Progenitor cell of endocrine pancreas (in vitro differentiated cells): ENCODE measurements at regions not wholly inside any gene's neighbourhood (a gene's known extent, or its start where the extent isn't known, plus 50 kb on each side); places are given as distances from the start of the nearest gene placed in this dataset.
A peak's percentile ranks its signal among the peaks of the same experiment; 100 is the strongest.

Experiments
- DNase-seq: peaks from one replicate; pipeline ENCODE4 v3.0.0; 2021; ENCODE audit warnings: low spot score; ENCODE audit not compliant: unreplicated experiment
- H3K27ac Mint-ChIP-seq: 2 replicates; pipeline ENCODE4 v1.8.0; 2021; ENCODE audit warnings: mild to moderate bottlenecking, moderate library complexity, mixed read lengths
- H3K27me3 Mint-ChIP-seq: 2 replicates; pipeline ENCODE4 v1.8.0; 2021; ENCODE audit warnings: mixed read lengths
- H3K36me3 Mint-ChIP-seq: 2 replicates; pipeline ENCODE4 v1.8.0; 2022; ENCODE audit warnings: mixed read lengths; ENCODE audit not compliant: insufficient read depth
- H3K4me1 Mint-ChIP-seq: 2 replicates; pipeline ENCODE4 v1.8.0; 2021; ENCODE audit warnings: low read depth, mixed read lengths
- H3K4me3 Mint-ChIP-seq: 2 replicates; pipeline ENCODE4 v1.8.0; 2021; ENCODE audit warnings: low read depth, mild to moderate bottlenecking, moderate library complexity, mixed read lengths
- H3K9me3 Mint-ChIP-seq: 2 replicates; pipeline ENCODE4 v1.8.0; 2021; ENCODE audit warnings: low read depth, mixed read lengths
- TF ChIP-seq, protein P1 (sequence below): fragments of 200-600 bp; sonication (generic); IDR thresholded peaks from one replicate; pipeline ENCODE4 v1.5.0; 2021; ENCODE audit warnings: antibody characterized with exemption, mild to moderate bottlenecking; ENCODE audit not compliant: unreplicated experiment

DNA sequence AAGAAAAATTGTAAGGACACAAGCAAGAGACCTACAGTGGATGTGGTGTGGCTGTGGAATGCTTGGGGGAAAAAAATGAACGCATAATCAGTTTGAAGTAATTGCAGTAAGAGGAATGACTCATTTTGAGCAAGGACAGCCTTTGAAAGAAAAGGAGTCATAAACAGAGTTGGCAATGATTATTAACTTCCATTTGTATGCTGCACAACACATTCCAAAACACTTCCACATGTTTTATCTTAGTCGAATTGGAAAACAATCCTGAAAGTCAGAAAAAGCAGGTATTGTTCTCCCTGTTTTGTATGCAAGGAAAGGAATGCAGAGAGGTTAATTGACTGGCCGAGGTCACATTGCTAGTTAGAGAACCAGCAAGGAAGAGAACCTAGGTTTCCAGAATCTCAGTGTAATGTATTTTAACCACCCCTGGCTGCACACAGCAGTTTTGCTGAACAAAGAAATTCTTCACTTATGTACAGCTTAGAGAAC, 630.0 kb upstream of the MIR17HG start:
- peak overlapping the region; percentile 67 for H3K27ac Mint-ChIP-seq
- TF ChIP-seq, protein P1, sequence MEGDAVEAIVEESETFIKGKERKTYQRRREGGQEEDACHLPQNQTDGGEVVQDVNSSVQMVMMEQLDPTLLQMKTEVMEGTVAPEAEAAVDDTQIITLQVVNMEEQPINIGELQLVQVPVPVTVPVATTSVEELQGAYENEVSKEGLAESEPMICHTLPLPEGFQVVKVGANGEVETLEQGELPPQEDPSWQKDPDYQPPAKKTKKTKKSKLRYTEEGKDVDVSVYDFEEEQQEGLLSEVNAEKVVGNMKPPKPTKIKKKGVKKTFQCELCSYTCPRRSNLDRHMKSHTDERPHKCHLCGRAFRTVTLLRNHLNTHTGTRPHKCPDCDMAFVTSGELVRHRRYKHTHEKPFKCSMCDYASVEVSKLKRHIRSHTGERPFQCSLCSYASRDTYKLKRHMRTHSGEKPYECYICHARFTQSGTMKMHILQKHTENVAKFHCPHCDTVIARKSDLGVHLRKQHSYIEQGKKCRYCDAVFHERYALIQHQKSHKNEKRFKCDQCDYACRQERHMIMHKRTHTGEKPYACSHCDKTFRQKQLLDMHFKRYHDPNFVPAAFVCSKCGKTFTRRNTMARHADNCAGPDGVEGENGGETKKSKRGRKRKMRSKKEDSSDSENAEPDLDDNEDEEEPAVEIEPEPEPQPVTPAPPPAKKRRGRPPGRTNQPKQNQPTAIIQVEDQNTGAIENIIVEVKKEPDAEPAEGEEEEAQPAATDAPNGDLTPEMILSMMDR, result no peak
- no peaks in the 10 kb centered on the region for H3K36me3 Mint-ChIP-seq
- DNase-seq, result no peak
- no peak overlapping the region for H3K4me3 Mint-ChIP-seq
- H3K4me1 Mint-ChIP-seq, result peaks cover 34% of the 10 kb centered on the region
- peaks cover 3% of the 10 kb centered on the region for H3K9me3 Mint-ChIP-seq
- no peaks in the 10 kb centered on the region for H3K27me3 Mint-ChIP-seq

DNA sequence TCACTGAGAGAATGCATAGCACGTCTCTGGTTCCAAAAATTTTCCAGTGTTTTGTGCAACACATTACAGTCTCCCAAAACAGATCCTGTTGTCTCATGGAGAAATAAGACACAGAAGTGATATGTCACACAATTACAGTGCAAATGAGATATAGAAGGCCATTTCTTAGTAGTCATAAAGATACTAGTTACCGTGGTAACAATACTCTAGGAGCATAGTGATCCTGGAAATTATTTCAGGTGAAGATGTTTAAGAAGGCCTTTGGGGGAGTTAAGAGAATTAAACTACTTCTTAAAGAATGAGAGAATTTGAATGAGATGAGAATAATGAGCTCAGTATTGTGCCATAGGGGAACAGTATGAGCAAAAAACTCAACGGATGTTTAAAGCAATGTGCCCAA, 628.0 kb upstream of the MIR17HG start:
- H3K4me3 Mint-ChIP-seq, result no peak overlapping the region
- peaks cover 3% of the 10 kb centered on the region for H3K9me3 Mint-ChIP-seq
- peak overlapping the region; percentile 23 for H3K27ac Mint-ChIP-seq
- TF ChIP-seq, protein P1, result no peak
- H3K36me3 Mint-ChIP-seq, result no peaks in the 10 kb centered on the region
- H3K4me1 Mint-ChIP-seq, result peaks cover 39% of the 10 kb centered on the region
- no peak for DNase-seq
- no peaks in the 10 kb centered on the region for H3K27me3 Mint-ChIP-seq

DNA sequence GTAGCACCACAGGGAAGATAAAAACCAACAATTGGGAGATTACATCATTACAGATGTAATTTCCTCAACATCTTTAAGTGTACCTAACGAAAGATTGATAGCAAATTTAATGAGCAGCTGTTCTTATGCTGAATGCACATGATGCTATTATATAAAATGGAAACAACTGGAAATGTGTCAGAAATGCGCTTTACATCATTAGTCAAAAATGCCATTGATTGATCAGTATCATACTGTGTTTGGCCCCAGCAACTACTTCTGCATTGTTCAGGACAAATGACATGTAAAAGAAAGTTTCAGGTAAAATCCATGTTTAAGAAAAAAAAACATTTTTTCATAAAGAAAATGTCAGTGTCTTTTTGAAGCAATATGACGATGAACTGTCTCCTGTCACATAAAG, 625.5 kb upstream of the MIR17HG start:
- H3K4me3 Mint-ChIP-seq, result no peak overlapping the region

DNA sequence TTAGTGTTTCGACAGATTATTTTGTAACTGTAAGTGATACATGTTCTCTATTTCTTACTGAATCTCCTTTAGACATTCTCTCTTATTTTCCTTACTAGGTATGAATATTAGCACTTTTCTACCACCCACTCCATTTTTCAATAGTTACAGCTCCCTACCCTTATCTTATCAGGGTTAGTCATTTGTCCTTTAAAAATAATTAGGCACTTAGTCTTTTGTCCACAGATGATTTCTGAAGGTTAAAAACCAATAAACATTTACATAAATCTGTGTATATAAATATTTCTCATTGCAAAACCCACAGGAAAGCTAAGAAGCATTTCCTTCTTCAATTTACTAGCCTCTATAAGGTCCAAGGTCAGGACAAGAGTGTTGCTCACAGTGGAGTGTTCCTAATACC, 624.1 kb upstream of the MIR17HG start:
- no peak overlapping the region for H3K27ac Mint-ChIP-seq
- H3K36me3 Mint-ChIP-seq, result no peaks in the 10 kb centered on the region
- peaks cover 15% of the 10 kb centered on the region for H3K4me1 Mint-ChIP-seq
- TF ChIP-seq, protein P1, result no peak
- H3K4me3 Mint-ChIP-seq, result no peak overlapping the region
- DNase-seq, result no peak
- no peaks in the 10 kb centered on the region for H3K27me3 Mint-ChIP-seq
- H3K9me3 Mint-ChIP-seq, result peaks cover 3% of the 10 kb centered on the region

More for the DNA sequence above, 625.5 kb upstream of the MIR17HG start:
- Mint-ChIP-seq H3K4me1 (peaks cover 30% of the 10 kb centered on the region), H3K9me3 (peaks cover 3% of the 10 kb centered on the region), H3K27me3 (no peaks in the 10 kb centered on the region), H3K36me3 (no peaks in the 10 kb centered on the region), H3K27ac (no peak overlapping the region)
- no peak for DNase-seq
- TF ChIP-seq, protein P1, result no peak

DNA sequence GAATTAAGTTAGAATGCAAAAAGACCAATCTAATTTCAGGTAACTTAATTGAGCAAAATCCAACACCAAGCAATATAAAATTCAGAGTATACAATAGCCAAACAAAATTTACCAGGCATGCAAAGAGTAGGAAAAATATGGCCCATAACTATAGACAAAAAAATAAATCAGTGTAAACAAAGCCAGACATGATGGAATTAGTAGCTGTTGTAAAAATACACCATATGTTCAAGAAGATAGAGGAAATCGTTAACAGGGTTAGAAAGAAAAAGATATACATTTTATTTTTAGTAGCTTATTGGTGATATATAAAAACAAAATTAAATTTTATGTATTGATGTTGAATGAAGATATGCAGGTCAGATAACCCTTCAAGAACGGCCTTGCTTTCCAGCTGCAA, 621.1 kb upstream of the MIR17HG start:
- H3K4me1 Mint-ChIP-seq, result peaks cover 5% of the 10 kb centered on the region

More for the DNA sequence above, 621.1 kb upstream of the MIR17HG start:
- no peak overlapping the region for H3K4me3 Mint-ChIP-seq
- TF ChIP-seq, protein P1, result no peak
- no peaks in the 10 kb centered on the region for H3K27me3 Mint-ChIP-seq
- DNase-seq, result no peak
- H3K9me3 Mint-ChIP-seq, result peaks cover 9% of the 10 kb centered on the region
- no peak overlapping the region for H3K27ac Mint-ChIP-seq
- H3K36me3 Mint-ChIP-seq, result peaks cover 3% of the 10 kb centered on the region
